CD4-positive, alpha-beta T cell treated with Interleukin-12 subunit alpha and Interleukin-12 subunit beta, for 1 hour (primary cell): ENCODE measurements at regions not wholly inside any gene's neighbourhood (a gene's known extent, or its start where the extent isn't known, plus 50 kb on each side); places are given as distances from the start of the nearest gene placed in this dataset.

Experiments used
- DNase-seq: peaks from one replicate; pipeline ENCODE4 v3.0.0-alpha.2; 2020

GRCh38 chr16:51762081-51762996 is 611.3 kb upstream of the SALL1 start:
- peak; percentile 2 for DNase-seq

GRCh38 chr16:51761001-51761400 is 609.9 kb upstream of the SALL1 start:
- DNase-seq: no peak

- DNase-seq: no peak
Measured at GRCh38 chr16:51759999-51760398, 608.9 kb upstream of the SALL1 start.

GRCh38 chr16:51759329-51759728 is 608.3 kb upstream of the SALL1 start:
- no peak for DNase-seq

- DNase-seq: no peak
Measured at GRCh38 chr16:51757921-51758479, 606.9 kb upstream of the SALL1 start.

GRCh38 chr16:51757505-51757904 is 606.4 kb upstream of the SALL1 start:
- DNase-seq: no peak

- no peak for DNase-seq
Measured at GRCh38 chr16:51757124-51757470, 606.0 kb upstream of the SALL1 start.

- no peak for DNase-seq
Measured at GRCh38 chr16:51756447-51757123, 605.5 kb upstream of the SALL1 start.

GRCh38 chr16:51755577-51756355 is 604.7 kb upstream of the SALL1 start:
- DNase-seq: no peak

GRCh38 chr16:51755039-51755501 is 604.0 kb upstream of the SALL1 start:
- DNase-seq: no peak

- no peak for DNase-seq
Measured at GRCh38 chr16:51753467-51754127, 602.5 kb upstream of the SALL1 start.

- DNase-seq: no peak
Measured at GRCh38 chr16:51752438-51752995, 601.4 kb upstream of the SALL1 start.

- no peak for DNase-seq
Measured at GRCh38 chr16:51747329-51747728, 596.3 kb upstream of the SALL1 start.

- no peak for DNase-seq
Measured at GRCh38 chr16:51734220-51734619, 583.1 kb upstream of the SALL1 start.

- DNase-seq: no peak
Measured at GRCh38 chr16:51733181-51733580, 582.1 kb upstream of the SALL1 start.

GRCh38 chr16:51731160-51731559 is 580.1 kb upstream of the SALL1 start:
- DNase-seq: no peak

GRCh38 chr16:51723036-51723724 is 572.1 kb upstream of the SALL1 start:
- no peak for DNase-seq

GRCh38 chr16:51722467-51722866 is 571.4 kb upstream of the SALL1 start:
- DNase-seq: no peak

- no peak for DNase-seq
Measured at GRCh38 chr16:51719376-51719775, 568.3 kb upstream of the SALL1 start.

GRCh38 chr16:51716195-51716594 is 565.1 kb upstream of the SALL1 start:
- DNase-seq: no peak

- DNase-seq: no peak
Measured at GRCh38 chr16:51713502-51713901, 562.4 kb upstream of the SALL1 start.
